Stimulated activated CD4-positive, alpha-beta T cell treated with anti-CD3 and anti-CD28 coated beads, Interleukin-4, amount 100 ng/mL, for 48 hours (primary cell): ENCODE measurements at regions not wholly inside any gene's neighbourhood (a gene's known extent, or its start where the extent isn't known, plus 50 kb on each side); places are given as distances from the start of the nearest gene placed in this dataset.

Experiments
- DNase-seq, 2 donors: peaks; one replicate each; pipeline ENCODE4 v3.0.0-alpha.2; 2020; ENCODE audit warnings: low read depth in 2 of 2

DNA sequence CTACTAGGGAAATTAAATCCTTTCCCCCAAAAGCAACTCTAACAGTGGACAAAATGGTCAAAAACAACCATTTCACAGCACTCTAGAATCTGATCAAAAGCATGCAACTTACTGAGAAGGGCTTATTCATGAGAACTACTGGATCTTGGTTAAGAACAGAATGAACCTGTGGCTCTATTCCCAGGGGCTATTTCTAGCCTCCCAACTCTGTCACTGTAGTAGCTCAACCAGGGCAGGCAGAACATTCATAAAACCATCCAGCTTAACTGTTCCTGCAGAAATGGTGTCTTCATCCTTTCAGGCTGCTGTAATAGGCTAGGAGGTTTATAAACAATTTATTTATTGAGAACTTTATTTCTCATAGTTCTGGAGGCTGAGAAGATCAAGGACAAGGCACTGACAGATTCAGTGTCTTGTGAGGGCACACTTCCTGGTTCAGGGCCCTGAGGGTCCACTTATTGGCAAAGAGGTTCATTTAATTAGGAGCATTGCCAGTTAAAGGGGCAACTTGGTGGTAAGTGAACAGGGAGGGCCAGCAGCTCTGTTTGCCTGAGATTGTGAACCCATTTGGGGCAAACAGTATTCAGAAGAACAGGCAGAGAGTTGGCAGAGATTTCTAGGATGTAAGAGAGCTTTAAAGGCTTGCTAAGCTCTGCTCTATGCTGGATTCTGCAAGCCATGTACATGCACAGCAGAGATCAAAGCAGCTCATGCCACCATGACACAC is 238.5 kb upstream of the FBXL7 start:
- no peak for DNase-seq

DNA sequence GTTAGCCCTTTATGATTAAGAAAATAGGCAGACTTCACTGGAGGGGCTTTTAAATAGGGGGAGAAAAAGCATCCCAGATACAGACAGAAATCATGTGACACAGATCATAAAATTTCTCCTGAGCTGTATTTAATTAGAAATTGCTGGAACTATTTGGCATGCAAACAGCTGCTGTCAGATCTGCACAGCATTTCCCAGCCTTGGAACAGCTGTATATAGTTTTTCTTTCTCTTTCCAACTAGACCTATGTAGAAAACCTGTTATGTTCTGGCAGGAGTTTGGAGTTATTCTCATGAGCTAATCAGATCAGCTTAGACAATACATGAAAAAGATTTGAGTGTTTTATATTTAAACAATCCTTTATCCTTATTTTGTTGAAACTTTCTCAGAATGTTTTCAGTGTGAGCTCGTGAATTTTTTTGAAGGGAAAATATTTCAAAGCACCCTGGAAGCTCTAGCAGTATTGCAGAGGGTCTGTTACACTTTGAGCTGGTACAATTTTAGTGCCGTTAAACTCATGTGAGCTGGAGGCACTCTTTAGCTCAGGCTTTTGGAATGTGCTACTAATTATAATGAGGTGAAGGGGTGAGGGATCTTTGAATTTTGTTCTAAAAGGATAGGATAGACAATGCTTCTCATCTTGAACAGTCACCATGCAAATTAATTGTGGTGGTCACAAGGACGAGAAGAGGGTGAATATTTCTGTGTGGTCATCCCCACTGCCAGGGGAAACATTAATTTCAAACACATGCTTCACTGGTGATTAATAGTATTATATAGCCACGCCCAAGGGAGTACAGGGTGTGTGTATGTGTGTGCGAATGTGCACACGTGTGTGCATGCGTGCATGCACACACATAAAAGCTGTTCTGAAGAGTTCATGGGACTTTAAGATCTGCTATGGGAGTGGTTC is 239.4 kb upstream of the FBXL7 start:
- DNase-seq = no peak

DNA sequence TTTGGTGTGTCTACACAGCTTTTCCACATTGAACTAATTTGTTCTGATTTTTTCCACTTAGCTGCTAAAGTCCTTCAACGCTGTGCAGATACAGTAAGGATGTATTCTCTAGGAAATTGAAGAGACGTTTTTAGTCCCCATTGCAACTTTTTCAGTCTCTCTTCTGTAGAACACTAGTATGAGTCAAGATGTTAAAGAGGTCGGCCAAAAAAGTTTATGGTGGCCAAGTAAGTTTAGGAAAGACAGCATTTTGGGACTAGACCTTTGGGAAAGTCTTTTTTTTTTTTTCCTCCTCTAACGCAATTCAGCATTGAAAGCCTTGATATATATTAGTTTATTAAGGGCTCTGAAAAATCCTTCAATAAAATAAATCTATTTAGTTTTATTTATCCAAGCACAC is 243.5 kb upstream of the FBXL7 start:
- no peak for DNase-seq

DNA sequence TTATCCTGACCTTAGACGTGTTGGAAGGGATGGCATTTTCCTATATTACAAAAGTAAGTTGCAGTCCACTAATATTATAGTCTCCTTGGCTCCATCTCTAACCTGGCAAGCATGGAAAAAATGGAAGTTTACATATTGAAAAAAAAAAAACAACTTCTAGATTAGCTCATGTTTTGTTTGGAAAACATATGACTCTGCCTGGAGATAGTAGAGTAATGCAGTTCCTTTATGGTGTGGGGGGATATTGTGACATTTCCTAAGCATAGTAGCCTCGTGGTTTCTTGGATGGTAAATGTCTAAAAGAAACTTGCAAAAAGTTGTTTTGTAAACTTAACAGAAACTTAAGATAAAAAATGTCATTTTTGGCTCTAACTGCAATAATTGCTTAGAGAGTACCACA is 244.4 kb upstream of the FBXL7 start:
- no peak for DNase-seq

DNA sequence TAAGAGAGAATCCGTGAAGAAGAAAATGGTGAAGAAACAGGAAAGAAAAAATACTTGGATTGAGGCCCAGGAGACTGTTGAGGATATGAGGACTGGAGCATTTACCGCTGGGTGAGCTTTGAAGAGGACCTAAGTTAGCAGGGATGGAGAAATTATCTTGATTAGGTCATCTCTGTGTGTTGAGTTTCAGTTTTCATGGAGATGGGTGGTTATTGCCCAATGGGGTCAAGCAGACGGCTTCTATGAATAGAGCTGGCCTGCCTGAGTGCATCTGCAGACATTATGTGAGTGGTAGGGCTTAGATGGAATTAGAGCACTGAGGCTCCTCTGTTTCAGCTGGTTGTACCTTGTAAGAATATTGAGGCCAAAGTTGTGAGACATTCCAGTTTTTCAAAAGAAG is 245.4 kb upstream of the FBXL7 start:
- DNase-seq = no peak

- no peak for DNase-seq
Measured at GRCh38 chr5:15252331-15252730, 247.6 kb upstream of the FBXL7 start.

GRCh38 chr5:15249152-15249551 is 250.8 kb upstream of the FBXL7 start:
- DNase-seq = no peak

DNA sequence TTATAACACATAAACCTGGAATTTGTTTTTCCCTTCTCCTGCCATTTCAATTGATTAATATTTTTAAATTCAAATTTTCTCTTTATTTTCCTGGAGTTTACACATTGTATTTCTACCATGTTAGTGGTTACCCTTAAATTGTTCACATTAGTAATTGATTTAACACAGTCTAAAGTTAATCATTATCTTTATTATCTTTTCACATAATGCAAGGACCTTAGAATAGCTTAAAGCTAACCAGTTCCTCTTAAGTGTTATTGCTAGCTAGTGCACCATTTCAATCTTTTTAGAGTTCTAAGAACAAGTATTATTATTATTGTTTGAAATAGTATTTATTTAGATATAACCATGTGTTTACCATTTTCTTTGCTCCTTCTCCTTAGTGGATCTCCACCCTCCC is 251.2 kb upstream of the FBXL7 start:
- DNase-seq = no peak

- DNase-seq = no peak
Measured at GRCh38 chr5:15245913-15246312, 254.1 kb upstream of the FBXL7 start.

GRCh38 chr5:15243301-15244020 is 256.5 kb upstream of the FBXL7 start:
- DNase-seq = no peak

DNA sequence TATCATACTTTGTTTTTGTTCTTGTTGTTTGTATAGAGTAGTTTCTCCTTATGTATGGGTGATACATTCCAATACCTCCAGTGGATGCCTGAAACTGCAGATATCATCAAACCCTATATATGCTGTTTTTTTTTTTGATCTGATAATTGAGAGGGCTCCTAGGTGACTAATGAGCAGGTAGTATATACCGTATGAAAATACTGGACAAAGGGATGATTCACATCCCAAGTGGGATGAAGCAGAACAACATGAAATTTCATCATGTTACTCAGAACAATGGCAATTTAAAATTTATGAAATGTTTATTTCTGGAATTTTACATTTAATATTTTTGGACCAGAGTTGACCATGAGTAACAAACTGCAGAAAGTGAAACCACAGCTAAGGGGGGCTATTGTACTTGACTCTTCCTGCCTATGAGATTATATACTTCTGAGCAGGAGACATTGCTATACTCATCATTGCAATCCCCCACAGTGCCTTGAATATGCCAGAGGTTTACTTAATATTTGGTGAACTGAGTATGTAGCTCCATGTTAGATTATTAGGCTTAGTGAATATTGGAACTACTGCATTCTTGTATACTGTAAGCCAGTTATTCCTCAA is 258.7 kb upstream of the FBXL7 start:
- no peak for DNase-seq

- DNase-seq = no peak
Measured at GRCh38 chr5:15238006-15238405, 262.0 kb upstream of the FBXL7 start.

DNA sequence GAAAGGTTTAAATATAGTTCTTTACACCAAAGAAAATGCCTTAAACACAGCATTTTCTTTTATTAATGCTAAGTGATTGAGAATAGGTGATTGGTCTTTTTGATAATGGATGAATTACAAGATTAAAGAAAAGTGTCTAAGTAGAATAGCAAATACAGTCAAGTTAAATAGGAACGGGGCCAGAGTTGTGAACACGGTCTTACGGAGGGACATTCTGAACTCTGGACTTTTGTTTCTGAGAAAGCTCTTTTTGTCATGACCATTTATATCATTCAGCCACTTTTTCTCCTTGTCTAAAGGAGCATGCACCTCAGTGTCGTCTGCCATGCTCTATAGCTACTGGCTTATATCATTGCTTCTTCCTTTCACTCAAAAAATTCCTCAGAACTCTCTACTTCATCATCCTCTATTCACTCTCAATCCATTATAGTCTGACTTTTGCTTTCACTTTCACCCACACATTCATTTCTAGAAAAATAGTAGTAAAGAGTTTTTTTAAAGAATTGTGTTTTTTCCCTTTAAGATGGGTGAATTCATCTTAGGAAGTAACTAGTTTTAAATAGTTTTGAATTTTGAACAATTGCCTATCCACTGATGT is 263.0 kb upstream of the FBXL7 start:
- DNase-seq = no peak

DNA sequence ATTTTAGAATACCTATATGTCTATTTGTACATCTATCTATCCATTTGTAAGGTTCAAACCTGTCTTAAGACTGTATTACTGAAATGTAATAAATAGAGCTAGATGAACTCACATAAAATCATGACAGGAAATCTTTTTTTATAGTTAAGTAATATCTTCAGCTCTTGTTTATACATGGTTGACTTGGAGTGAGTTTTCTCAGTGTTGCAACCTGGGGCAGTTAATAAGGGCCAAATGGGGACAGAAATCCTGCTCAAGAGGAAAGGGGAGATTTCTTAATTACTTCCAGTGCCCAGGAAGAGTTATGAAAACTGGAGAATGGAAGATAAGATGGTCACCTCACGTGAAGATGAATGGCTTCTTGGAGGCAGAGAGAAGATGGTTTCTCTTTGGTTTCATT is 265.1 kb upstream of the FBXL7 start:
- DNase-seq = no peak

DNA sequence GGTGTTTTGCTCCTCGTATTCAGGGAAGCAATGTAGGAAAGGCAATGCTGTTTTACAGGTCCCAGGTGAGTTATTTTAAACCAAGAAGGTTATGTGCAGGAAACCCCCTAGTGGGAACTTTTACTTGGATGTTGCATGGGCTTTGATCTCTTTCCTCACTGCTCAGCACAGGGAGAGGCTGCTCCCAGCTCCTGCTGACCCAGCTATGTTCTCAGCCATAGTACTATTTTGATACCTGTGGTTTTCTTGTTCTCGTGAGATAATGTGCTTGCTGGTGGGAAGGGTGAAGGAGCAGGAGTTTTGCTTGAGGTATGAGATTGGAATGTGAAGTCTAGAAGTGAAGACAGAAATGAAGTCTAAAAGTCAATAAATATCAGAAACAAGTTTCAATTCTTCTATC is 265.6 kb upstream of the FBXL7 start:
- DNase-seq = no peak

GRCh38 chr5:15233566-15233965 is 266.4 kb upstream of the FBXL7 start:
- no peak for DNase-seq

DNA sequence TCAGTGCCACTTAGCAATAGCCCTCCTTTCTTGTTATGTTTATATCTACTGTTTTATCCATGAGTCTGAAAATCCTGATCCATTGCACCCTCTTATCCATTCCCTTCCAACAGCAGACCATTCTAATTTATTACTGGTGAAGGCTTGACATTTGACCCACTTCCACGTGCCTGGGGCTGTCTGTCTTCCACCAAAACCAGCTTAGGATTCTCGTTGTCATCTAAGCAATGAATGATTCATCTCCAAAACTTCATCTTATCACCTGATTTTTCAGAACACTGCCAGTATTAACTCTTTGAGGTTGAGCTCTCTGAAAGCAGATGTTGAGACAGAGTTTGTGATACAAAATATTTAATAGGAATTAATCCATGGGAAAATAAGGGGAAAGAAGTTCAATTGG is 277.8 kb upstream of the FBXL7 start:
- no peak for DNase-seq

DNA sequence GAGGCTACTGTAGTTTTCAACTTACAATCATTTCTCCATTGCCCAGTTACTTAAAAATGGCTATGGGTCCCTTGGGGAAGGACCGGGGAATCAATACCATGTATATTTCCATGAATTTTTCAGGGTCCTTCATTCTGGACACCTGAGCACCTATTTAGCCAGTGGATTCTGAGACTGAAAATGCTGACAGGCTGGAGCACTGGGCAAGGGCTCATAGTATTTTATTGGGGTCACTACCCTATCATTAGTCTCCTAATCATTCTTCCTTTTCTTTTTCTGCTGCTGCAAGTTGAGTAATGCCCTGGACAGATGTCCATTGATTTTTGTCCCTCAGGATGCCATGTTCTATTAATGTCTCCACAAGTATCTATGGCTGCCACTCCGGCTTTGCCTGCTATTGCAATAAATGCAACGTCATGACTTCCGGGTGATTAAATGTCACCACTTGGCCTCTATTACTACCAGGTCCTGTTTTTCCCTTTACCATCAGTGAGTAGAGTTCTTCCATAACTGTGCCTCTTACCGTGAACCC is 279.3 kb upstream of the FBXL7 start:
- DNase-seq = no peak

DNA sequence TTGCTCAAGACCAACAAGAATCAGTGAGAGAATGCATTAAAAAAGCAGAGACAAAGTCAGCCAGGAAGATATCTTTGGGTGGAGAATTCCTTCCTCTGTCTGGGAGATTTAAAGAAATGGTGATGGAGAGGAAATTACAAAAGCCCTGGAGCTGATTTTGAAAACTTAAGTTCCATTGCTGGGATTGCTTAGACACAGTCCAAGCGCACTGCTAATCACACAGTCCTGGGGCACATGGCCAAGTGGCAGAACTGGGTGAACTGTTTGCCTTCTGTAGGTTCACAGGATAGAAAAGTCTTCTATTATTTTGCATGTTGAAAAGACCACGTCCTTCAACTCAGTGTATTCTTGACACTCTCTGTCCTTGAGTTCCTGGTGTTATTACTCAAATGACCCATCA is 284.9 kb upstream of the FBXL7 start:
- no peak for DNase-seq

DNA sequence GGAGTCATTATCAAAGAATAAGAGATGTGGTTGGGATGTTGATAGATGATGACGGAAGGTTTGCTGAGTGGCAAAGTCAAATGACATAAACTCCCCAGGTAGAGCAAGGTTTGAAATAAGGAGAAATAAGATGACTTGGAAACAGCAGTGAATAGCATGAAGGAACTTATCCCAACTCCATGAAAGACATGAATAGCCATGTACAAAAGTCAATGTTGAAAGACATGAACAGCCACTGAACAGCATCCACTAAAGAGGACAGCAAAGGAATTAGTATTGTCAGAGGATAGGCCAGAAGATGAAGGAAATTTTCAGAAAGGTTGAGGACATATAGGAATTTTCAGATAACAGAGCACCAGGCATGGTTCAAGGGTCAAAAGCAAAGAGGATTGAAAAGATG is 286.0 kb upstream of the FBXL7 start:
- no peak for DNase-seq

DNA sequence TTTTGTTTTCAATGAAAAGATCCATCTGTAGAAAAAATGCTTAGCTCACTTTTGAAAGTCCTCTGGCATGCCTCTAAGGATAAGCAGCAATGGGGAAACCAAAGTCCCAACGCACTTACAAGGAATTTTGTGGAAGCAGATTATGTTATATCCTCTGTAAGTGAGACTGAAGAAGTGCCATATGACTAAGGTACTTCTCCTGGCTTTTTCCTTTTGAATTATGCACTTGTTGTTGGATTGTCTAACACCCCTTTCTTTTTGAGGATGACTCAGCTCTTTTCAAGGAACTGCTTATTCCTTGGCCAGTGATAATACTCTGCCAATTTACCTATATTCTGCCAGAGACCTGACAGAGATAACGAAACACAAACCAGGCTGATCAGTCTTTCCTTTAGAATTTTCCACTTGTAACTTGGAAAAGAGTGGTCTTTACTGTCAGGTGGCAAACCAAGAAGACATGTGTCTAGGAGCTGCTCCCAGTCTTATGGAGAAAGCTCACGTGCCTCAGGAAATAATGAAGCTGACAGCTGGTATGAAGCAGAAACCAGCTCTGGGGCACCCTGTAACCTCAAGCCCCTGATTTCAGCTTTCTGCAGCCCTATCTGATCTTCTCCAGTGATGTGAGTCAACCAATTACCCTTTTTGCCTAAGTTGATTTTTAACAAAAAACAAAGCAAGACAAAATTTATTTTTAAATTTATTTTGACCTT is 290.8 kb upstream of the FBXL7 start:
- no peak for DNase-seq
